Astrocyte of the spinal cord (primary cell): ENCODE measurements at regions not wholly inside any gene's neighbourhood (a gene's known extent, or its start where the extent isn't known, plus 50 kb on each side); places are given as distances from the start of the nearest gene placed in this dataset.

Experiments
- DNase-seq: peaks from one replicate; pipeline ENCODE4 v3.0.0; 2011; ENCODE audit warnings: low read depth, low spot score
- H3K4me3 ChIP-seq: 2 replicates; pipeline ENCODE4 v1.5.1; 2011; ENCODE audit warnings: low read depth, mild to moderate bottlenecking, low read length, moderate library complexity
- in situ Hi-C: cut with HindIII; loops from 2 replicates; pipeline ENCODE4 v1.10.0; 2017; ENCODE audit warnings: low sequenced_read_pairs
- TF ChIP-seq, protein P1 (sequence below): IDR thresholded peaks from 2 replicates; pipeline ENCODE4 v1.5.1; 2012; ENCODE audit warnings: low read depth, mild to moderate bottlenecking, low read length, inconsistent platforms

DNA sequence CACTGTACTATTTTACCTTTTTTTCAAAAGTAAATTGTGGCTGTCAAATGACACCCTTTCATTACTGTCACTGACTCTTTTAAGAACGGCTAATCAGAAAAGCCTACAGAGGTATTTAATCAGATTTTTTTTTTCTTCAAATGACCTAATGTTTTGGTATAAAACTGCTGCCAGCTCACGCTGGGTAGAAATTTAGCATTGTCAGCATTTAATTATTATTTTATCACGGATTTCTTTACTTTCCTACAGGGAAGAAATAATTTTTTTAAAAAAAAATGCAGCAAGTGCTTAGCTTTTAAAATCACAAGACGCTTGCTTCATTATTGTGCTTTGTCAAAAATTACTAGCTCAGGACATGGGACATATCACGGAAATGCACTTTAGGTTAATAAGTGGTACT, 149.1 kb upstream of the FOXN3 start:
- H3K4me3 ChIP-seq: no peak overlapping the region
- no peak for DNase-seq
- TF ChIP-seq, protein P1, sequence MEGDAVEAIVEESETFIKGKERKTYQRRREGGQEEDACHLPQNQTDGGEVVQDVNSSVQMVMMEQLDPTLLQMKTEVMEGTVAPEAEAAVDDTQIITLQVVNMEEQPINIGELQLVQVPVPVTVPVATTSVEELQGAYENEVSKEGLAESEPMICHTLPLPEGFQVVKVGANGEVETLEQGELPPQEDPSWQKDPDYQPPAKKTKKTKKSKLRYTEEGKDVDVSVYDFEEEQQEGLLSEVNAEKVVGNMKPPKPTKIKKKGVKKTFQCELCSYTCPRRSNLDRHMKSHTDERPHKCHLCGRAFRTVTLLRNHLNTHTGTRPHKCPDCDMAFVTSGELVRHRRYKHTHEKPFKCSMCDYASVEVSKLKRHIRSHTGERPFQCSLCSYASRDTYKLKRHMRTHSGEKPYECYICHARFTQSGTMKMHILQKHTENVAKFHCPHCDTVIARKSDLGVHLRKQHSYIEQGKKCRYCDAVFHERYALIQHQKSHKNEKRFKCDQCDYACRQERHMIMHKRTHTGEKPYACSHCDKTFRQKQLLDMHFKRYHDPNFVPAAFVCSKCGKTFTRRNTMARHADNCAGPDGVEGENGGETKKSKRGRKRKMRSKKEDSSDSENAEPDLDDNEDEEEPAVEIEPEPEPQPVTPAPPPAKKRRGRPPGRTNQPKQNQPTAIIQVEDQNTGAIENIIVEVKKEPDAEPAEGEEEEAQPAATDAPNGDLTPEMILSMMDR: no peak
- in situ Hi-C loops: no loop called here

DNA sequence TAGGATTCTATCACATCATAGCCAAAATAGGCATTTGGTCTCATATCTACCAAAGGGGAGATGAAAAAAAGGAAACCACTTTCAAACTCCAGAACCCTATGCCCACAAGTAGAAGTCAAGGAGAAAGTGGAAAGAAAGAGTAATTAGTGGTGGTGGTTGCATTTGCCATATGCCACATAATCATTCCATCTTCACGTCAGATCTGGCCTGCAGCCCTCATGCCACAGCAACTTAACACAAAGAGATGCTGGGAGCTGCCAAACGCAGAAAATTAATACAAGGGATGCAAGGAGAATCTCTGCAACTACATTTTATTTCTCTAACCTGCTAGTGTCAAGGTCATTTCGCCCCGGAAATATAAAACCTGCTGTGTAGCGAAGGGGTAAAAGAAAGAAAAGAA, 148.6 kb upstream of the FOXN3 start:
- in situ Hi-C loops: no loop called here
- no peak for DNase-seq
- no peak overlapping the region for H3K4me3 ChIP-seq
- TF ChIP-seq, protein P1: no peak

DNA sequence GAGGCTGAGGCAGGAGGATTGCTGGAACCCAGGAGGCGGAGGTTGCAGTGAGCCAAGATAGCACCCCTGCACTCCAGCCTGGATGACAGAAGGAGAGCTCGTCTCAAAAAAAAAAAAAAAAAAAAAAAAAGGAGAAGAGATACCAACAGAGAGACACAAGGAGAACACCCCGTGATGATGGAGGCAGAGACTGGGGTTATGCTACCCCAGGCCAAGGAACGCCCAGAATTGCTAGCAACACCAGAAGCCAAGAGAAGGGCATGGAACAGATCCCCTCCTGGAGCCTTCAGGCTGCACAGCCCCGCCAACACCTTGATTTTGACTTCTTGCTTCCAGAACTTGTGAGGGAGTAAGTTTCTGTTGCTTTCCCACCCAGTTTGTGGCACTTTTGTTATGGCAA, 148.0 kb upstream of the FOXN3 start:
- DNase-seq: no peak
- TF ChIP-seq, protein P1: no peak
- H3K4me3 ChIP-seq: no peak overlapping the region
- in situ Hi-C loops: no loop called here

DNA sequence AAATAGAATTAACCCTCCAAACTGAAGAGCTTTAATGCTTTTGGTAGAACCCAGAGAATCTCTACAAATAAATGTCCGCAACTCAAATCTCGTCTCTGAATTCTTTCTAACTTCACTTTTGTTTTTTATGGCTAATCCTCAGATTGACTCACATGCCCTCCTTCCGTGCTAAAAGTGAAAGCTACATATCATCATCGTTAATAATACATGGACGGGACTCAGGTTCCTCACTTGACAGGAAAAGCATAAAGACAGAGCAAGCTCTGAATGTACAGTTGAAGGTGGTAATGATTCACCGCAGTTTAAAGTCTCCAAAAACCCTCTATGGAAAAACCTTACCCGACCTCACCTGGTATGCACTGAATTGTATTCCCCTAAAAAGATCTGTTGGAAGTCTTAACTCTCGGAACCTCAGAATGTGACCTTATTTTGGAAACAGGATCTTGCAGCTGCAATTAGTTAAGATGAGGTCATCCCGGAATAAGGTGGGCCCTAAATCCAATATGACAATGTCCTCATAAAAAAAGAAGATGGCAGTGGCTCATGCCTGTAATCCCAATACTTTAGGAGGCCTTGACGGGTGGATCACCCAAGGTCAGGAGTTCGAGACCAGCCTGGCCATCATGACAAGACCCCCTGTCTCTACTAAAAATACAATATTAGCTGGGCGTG, 147.4 kb upstream of the FOXN3 start:
- in situ Hi-C loops: no loop called here
- H3K4me3 ChIP-seq: no peak overlapping the region
- TF ChIP-seq, protein P1: no peak
- peak; percentile 49 for DNase-seq

DNA sequence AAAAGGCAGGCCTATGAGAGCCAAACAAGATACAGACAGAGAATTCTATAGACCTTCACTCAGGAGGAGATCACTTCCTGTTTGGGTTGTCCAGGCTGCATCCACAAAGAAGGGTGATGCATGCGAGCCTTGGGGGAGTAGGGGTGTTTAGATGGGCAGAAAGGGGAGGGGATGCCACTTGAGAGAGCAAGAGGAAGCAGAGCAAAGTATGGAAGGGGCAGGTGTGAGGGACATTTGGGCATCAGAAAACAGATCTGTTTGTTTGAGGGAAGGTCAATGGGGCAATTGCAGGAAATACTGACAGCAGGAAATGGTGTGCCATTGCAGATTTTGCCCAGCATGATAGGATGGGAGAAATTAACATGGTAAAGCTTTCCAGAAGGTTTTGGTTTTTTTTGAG, 146.4 kb upstream of the FOXN3 start:
- no peak for DNase-seq
- in situ Hi-C loops: no loop called here
- no peak overlapping the region for H3K4me3 ChIP-seq
- TF ChIP-seq, protein P1: no peak

DNA sequence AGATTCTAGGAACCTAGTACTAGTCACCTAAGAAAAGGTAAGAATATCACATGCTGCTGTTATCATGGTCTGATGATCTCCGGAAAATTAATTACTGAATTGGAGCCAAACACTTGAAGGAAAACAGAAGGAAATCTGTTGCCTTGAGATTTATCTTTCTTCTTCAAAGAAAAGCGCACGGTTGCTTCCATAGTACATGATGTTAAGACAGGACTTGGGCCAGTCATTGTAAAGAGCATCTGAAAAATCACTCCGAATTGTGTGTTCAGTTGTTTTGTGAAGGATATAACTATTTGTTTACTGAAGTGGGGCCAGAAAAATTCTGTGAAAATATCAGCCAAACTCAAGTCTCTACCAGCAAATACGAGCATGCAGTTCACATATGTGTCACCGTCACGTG, 134.9 kb upstream of the FOXN3 start:
- TF ChIP-seq, protein P1: no peak
- in situ Hi-C loops: no loop called here
- H3K4me3 ChIP-seq: no peak overlapping the region
- DNase-seq: no peak
